ENCODE measurements at regions not wholly inside any gene's neighbourhood (a gene's known extent, or its start where the extent isn't known, plus 50 kb on each side); places are given as distances from the start of the nearest gene placed in this dataset.

DNA sequence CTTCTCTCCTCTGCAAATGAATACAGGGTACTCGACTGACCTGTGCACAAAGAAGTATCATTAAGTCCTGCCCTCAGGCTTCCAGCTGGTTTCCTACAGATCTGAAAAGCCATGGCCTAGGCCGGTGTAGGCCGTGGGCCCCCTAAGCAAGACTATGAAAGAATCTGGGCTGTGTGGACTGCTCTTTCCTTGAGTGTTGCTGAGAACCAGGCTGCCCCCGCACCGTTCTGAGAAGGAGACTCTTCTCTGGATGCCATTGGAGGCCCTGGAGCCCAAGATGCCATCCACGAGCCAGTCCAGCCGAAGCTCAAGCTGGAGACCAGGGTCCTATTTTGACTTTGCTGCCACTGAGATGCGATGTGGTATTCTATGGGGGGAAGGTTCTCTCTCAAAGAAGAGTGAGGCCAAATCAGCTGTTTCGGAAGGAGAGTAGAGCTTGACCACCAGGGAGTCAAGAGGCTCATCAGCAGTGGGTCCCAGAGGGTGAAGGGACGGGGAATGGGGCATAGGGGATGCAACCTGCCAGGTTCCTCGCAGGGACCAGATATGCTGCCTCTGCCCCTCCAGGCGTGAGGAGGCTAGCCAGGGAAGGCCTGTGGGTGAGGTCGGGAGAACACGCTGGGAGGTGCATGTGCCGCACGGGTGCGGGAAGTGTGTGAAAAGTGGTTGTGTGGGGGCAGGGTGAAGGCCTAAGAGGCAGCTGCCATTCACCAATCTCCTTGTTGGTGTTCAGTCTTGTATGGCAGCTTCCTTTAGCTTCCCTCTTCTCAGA, 96.4 kb upstream of the B3GAT1 start:
- TF ChIP-seq, protein P1, sequence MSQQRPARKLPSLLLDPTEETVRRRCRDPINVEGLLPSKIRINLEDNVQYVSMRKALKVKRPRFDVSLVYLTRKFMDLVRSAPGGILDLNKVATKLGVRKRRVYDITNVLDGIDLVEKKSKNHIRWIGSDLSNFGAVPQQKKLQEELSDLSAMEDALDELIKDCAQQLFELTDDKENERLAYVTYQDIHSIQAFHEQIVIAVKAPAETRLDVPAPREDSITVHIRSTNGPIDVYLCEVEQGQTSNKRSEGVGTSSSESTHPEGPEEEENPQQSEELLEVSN (IDR thresholded peaks at IDR 0.05), result no peak
- TF ChIP-seq RFX5 (IDR thresholded peaks at IDR 0.05; ENCODE audit: borderline replicate concordance, low read depth, low read length), result no peak
- TF ChIP-seq POLR2AphosphoS5 (IDR thresholded peaks at IDR 0.05; ENCODE audit: low read depth, low read length), result no peak
- TF ChIP-seq CTBP2 (IDR thresholded peaks at IDR 0.05; ENCODE audit: borderline replicate concordance, insufficient read depth, insufficient read length, low read length), result no peak
- TF ChIP-seq HDAC2 (IDR thresholded peaks at IDR 0.05; ENCODE audit: borderline replicate concordance in 1 of 2, low read depth in 2 of 2, low read length in 2 of 2), result no peak
- TF ChIP-seq ZNF274 (IDR thresholded peaks at IDR 0.05; ENCODE audit: borderline replicate concordance, extremely low read depth, low read length), result no peak
- TF ChIP-seq TAF1 (IDR thresholded peaks at IDR 0.05; ENCODE audit: low read depth, low read length), result no peak
- no peak for TF ChIP-seq ASH2L (IDR thresholded peaks at IDR 0.05; ENCODE audit: low read length)
- Histone ChIP-seq H3K9me3 (ENCODE audit: insufficient read depth in 2 of 2, low read depth in 1 of 2, low read length in 1 of 2) (no peaks in the 10 kb centered on the region), H4K91ac (replicated peaks; ENCODE audit: insufficient read length, low read length) (no peak overlapping the region), H3K79me1 (ENCODE audit: low read depth, low read length) (no peaks in the 10 kb centered on the region), H3K4me2 (ENCODE audit: insufficient read depth in 1 of 2, low read depth in 2 of 2, low read length in 2 of 2) (no peak overlapping the region), H3K23ac (ENCODE audit: insufficient read length) (no peak overlapping the region), H3K27ac (ENCODE audit: low read depth, low read length) (no peak overlapping the region), H3K79me2 (ENCODE audit: control insufficient read depth in 1 of 2, insufficient read depth in 2 of 2, low read length in 2 of 2) (no peaks in the 10 kb centered on the region), H2BK12ac (ENCODE audit: low read depth, low read length) (peak overlapping the region; percentile 60; the same call in 1 of the 2 replicates), H2BK15ac (ENCODE audit: low read length) (no peak overlapping the region), H3K4me1 (replicated peaks in 1 of 4; ENCODE audit: control insufficient read depth in 3 of 4, insufficient read depth in 4 of 4, low read length in 3 of 4) (peaks cover 0 to 10% (median 6%) of the 10 kb centered on the region in 4 experiments; a peak in 3 of 7 replicates), H2BK120ac (replicated peaks; ENCODE audit: low read depth, low read length) (no peak overlapping the region), H3K9ac (replicated peaks in 1 of 4; ENCODE audit: extremely low read depth in 1 of 4, low read depth in 3 of 4, low read length in 3 of 4) (no peak overlapping the region), H3K4me3 (ENCODE audit: extremely low read depth in 1 of 4, insufficient read depth in 2 of 4, low read depth in 3 of 4, low read length in 4 of 4) (no peak overlapping the region), H2BK5ac (ENCODE audit: low read depth, low read length) (no peak overlapping the region), H3K56ac (replicated peaks; ENCODE audit: insufficient read length, low read depth, low read length) (no peak overlapping the region), H3K27me3 (replicated peaks in 1 of 4; ENCODE audit: control insufficient read depth in 3 of 4, extremely low read depth in 1 of 4, insufficient read depth in 3 of 4, low read length in 3 of 4) (peaks cover 0 to 8% (median 0%) of the 10 kb centered on the region in 4 experiments; a peak in 2 of 7 replicates), H2AFZ (ENCODE audit: low read length) (no peak overlapping the region), H2AK5ac (ENCODE audit: low read depth, low read length) (no peak overlapping the region; the same call in 1 of the 2 replicates), H4K8ac (ENCODE audit: extremely low read depth, insufficient read depth, low read length) (no peak overlapping the region), H3K4ac (replicated peaks; ENCODE audit: insufficient read length, low read depth, low read length) (no peak overlapping the region), H3K23me2 (ENCODE audit: low read depth, low read length) (no peaks in the 10 kb centered on the region), H3K18ac (ENCODE audit: extremely low read depth, low read length) (no peak overlapping the region), H3K14ac (ENCODE audit: insufficient read length) (no peak overlapping the region), H3K36me3 (ENCODE audit: control insufficient read depth in 2 of 4, insufficient read depth in 4 of 4, low read length in 3 of 4) (no peaks in the 10 kb centered on the region), H4K20me1 (replicated peaks in 1 of 2; ENCODE audit: control insufficient read depth in 1 of 2, insufficient read depth in 2 of 2, low read length in 2 of 2) (peaks cover 0 to 1% of the 10 kb centered on the region in 2 experiments), H4K5ac (ENCODE audit: insufficient read length, low read depth, low read length) (no peak overlapping the region), H2BK20ac (ENCODE audit: low read length) (no peak overlapping the region)
- DNase-seq (ENCODE audit: low read depth in 1 of 2, low spot score in 2 of 2) (no peak), FAIRE-seq (no peak)
- ChIA-PET POLR2A (ENCODE audit: partially characterized antibody) (no interaction called here), CTCF (ENCODE audit: partially characterized antibody) (no interaction called here)
- 87% methylated on average over 17 of the region's 17 CpGs; no CpG with 5 or more reads in 1 of the 2 experiments for WGBS, 2 experiments (ENCODE audit: extremely low coverage in 1 of 2, insufficient coverage in 1 of 2, insufficient read length in 1 of 2, insufficient replicate concordance in 2 of 2, low coverage in 1 of 2, low lambda C conversion rate in 2 of 2, missing lambda C conversion rate in 1 of 2)
